WI38 (cell line): ENCODE measurements at regions not wholly inside any gene's neighbourhood (a gene's known extent, or its start where the extent isn't known, plus 50 kb on each side); places are given as distances from the start of the nearest gene placed in this dataset.

ENCODE experiments used
- H3K4me3 ChIP-seq: 2 replicates; pipeline ENCODE4 v1.5.1; 2011; ENCODE audit warnings: low read depth, mild to moderate bottlenecking, control low read depth, low read length
- TF ChIP-seq, protein P1 (sequence below): IDR thresholded peaks from 2 replicates; pipeline ENCODE4 v1.5.1; 2012; ENCODE audit warnings: low read depth, mild to moderate bottlenecking, control low read depth, low read length

DNA sequence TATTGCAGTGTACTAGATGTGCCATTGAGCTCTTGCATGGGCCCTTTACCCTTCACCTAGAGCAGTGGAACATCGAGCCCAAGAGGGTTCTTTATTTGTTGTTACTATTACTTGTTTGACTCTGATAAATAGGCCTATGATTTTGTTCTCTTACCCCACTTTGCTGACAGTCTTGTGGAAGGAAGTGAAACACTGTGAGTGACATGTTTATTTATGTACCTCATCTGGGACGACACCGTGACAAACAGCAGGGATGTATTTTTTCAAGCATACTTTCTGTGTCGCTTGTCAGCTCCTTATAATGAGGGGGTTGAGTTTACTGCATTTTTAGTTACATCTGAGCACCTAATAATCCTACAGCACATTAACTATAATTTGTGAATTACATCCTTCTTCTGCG is 1010.3 kb upstream of the TENM4 start:
- TF ChIP-seq, protein P1, sequence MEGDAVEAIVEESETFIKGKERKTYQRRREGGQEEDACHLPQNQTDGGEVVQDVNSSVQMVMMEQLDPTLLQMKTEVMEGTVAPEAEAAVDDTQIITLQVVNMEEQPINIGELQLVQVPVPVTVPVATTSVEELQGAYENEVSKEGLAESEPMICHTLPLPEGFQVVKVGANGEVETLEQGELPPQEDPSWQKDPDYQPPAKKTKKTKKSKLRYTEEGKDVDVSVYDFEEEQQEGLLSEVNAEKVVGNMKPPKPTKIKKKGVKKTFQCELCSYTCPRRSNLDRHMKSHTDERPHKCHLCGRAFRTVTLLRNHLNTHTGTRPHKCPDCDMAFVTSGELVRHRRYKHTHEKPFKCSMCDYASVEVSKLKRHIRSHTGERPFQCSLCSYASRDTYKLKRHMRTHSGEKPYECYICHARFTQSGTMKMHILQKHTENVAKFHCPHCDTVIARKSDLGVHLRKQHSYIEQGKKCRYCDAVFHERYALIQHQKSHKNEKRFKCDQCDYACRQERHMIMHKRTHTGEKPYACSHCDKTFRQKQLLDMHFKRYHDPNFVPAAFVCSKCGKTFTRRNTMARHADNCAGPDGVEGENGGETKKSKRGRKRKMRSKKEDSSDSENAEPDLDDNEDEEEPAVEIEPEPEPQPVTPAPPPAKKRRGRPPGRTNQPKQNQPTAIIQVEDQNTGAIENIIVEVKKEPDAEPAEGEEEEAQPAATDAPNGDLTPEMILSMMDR: no peak
- H3K4me3 ChIP-seq: no peak overlapping the region

DNA sequence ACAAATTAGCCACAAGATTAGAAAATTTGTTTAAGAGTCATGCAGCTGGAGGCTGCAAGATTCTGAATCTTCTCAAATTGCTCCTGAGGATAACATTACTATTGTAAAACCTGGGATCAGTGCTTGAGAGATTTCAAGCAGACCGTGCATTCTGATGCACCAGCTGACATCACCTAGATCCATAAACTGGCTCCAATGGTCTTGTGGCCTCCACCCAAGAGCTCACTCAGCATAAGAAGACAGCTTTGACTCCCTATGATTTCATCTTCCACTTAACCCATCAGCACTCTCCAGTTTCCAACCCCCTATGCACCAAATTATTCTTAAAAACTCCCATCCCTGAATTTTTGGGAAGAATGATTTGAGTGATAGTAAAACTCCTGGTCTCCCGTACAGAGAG is 1007.9 kb upstream of the TENM4 start:
- TF ChIP-seq, protein P1: no peak
- no peak overlapping the region for H3K4me3 ChIP-seq

DNA sequence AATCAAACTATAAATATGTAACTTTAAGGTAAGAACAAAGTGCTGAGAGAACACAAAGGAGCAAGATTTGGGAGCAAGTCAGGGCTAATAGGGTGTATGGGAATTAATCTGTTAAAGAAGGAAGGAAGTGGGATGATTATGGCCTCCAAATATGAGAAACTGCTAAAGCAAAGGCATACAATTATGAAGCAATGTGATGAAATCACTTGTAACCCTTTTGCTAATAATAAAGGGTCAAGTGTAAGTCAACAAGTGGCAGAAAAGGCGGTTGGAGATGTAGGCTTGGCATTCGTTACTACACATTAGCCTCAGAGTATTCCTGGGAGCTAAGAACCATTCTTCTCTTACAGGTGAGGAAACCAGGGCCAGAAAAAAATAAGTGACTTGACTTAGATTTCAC is 1002.3 kb upstream of the TENM4 start:
- TF ChIP-seq, protein P1: no peak
- no peak overlapping the region for H3K4me3 ChIP-seq

DNA sequence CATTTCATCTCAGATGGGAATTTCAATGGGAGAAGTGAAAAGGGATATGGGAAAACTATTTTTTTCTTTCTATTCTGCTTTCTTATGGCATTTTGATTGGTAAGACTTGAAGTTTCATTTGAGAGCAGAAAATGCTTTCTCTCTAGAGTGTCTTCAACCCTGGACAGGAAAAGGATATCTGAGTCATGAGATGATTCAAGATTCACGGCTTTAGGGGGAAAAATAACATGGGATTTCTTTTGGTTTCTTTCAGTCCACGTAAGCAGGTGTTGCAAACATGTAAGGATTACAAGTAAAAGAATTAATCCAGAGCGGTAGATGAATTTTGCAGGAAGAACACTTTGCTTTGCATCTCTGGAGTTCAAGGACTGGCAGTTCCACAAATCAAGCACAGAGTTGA is 1001.0 kb upstream of the TENM4 start:
- H3K4me3 ChIP-seq: no peak overlapping the region
- TF ChIP-seq, protein P1: no peak

- H3K4me3 ChIP-seq: no peak overlapping the region
- TF ChIP-seq, protein P1: no peak
These were observed 1000.0 kb upstream of the TENM4 start for GRCh38 chr11:80440835-80441234.

DNA sequence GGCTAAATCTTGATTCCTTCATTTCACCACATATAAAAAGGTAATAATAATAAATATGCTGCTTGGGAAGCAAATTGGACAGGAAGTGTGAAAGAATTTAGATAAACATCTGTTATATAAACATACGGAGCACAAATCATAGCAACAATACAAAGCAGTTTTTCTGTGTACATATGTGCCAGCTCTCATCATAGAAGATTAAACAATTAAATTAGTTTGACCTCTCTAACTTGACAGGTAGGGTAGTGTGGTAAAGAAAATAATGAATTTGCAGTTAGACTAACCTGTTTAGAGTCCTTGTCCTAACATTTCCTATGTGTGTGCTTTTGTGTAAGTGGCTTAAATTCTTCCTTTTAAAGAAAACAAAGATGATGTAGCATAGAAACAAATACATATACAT is 995.7 kb upstream of the TENM4 start:
- no peak overlapping the region for H3K4me3 ChIP-seq
- TF ChIP-seq, protein P1: no peak

- no peak overlapping the region for H3K4me3 ChIP-seq
- TF ChIP-seq, protein P1: no peak
These were observed 994.5 kb upstream of the TENM4 start for GRCh38 chr11:80435345-80435744.
